ENCODE measurements at regions not wholly inside any gene's neighbourhood (a gene's known extent, or its start where the extent isn't known, plus 50 kb on each side); places are given as distances from the start of the nearest gene placed in this dataset.
"Not testable (repeated sequence)": the region's sequence is repeated elsewhere in the genome, so short reads cannot be mapped to it uniquely, and the experiment has no call there.

DNA sequence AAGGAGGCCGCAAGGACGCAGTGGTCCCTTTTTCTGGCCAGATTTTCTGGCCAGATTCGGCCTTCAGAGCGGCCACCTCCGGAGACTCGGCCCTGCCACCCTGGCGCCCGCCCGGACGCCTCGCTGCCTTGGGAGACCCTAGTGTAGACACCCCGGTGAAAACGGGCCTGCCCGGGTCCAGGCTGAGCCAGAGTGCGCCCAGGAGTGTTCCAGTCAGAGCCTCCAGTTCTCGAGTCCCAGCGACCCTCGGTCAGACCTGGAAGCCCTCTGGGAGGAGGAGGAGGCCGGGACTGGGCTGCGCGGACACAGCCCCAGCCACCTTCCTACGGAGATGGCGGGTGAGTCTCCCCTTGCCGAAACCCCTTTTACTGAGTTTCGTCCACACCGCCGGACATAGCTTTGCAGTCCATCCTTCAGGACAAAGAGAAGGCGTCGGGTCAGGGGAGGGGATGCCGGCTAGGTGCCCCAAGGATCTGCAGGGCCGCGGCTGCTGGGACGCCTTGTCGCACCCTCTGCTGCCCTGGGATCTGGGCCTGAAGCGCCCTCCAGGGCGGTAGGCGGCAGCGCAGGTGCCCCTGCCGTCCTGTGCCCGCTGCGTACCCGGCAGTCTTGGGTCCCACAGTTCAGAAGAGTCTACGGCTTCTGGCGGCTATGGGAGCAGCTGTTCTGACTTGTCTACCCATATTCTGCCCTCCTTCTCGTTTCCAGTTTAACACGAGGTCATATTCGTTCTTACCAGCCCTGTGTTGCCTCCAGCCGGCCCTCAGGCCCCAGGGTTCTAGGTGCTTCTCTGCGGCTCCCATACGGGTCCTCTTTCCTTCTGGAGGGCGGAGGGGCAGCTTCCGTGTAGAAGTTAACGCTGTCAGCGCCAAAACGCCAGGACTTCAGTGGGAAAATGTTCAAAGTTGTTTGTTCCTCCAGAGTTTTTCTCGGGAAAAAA lies 1771.7 kb upstream of the CDH9 start:
- no peaks in the 10 kb centered on the region for H3K27me3 ChIP-seq
- no peaks in the 10 kb centered on the region for H3K36me3 ChIP-seq (ENCODE audit: low read depth, missing control alignments)
- no peaks in the 10 kb centered on the region for H3K4me1 ChIP-seq
- peak; percentile 20 for DNase-seq
- TF ChIP-seq POLR2A (IDR thresholded peaks at IDR 0.05), result no peak
- TF ChIP-seq, protein P1, sequence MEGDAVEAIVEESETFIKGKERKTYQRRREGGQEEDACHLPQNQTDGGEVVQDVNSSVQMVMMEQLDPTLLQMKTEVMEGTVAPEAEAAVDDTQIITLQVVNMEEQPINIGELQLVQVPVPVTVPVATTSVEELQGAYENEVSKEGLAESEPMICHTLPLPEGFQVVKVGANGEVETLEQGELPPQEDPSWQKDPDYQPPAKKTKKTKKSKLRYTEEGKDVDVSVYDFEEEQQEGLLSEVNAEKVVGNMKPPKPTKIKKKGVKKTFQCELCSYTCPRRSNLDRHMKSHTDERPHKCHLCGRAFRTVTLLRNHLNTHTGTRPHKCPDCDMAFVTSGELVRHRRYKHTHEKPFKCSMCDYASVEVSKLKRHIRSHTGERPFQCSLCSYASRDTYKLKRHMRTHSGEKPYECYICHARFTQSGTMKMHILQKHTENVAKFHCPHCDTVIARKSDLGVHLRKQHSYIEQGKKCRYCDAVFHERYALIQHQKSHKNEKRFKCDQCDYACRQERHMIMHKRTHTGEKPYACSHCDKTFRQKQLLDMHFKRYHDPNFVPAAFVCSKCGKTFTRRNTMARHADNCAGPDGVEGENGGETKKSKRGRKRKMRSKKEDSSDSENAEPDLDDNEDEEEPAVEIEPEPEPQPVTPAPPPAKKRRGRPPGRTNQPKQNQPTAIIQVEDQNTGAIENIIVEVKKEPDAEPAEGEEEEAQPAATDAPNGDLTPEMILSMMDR (IDR thresholded peaks at IDR 0.05), result no peak
- H3K9me3 ChIP-seq, result no peaks in the 10 kb centered on the region
- peak overlapping the region; percentile 46 to 57 for H3K4me3 ChIP-seq
- 66 to 73% methylated on average over 35 to 47 of the region's 56 CpGs for WGBS, 2 donors
- no peak overlapping the region for H3K27ac ChIP-seq
- intact Hi-C loops (cut with DNase I; ENCODE audit: low total_unique reads), result no loop called here

DNA sequence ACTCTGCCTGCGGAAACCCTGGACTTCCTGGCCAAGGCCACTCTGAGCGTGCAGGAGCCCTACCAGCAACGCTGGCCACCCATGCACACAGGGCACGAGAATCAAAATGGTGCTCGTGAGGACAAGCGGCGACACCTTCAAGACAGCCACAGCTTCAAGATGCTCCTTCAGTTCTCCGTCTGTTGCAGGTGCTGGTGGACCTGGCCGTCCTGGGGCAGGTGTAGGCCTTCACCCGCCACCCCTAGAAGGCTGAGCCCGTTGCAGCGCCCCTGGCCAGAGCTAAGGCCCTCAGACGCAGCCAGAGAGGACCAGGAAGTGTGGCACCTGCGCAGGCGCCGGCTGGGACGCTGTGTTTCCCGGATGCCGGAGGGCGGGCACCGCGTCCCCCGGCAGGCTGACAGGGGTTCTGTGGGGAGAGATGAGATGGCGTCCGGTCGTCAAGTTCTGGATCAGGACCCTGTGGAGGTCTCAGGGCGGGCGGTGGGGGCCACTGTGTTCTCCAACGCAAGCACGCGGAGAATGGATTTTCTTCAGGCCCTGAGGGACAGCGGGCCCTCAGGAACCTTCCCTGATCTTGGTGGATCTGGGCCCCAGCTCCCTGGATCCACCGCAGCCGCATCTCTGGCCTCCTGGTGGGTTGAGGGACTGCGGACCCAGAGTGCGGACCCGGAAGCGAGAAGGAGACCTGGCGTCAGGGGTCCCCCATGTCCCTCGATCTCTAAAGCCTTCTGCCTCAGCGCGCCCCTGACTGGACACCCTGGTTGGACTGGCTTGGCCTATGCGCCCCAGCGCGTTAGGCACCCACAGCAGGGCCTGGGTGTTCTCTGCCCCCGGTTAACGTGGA lies 1770.8 kb upstream of the CDH9 start:
- intact Hi-C loops (cut with DNase I; ENCODE audit: low total_unique reads), result no loop called here

DNA sequence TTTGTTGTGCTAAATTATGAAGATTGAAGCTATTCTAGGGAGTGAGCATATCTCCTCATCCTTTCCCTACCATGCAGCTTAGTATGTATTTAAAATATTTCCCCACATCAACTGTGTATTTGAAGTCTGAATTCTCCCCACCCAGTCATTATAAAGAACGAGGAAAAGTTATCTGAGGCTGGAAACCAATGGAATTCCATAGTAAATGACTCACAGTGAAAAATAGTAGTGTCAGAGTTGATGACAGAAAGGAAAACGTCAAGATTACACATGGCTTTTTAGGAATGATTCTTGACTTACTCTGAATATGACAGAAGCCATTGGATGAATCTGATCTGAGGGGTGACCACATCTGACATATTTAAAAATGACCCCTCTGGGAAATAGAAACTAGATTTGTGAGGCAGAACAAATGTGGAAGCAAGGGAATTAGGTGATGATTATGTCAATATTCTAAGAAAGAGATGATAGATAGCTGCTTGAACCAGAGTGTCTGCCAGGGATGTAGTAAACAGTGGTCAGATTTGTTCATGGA lies 1768.9 kb upstream of the CDH9 start:
- Histone ChIP-seq H3K27ac (no peak overlapping the region), H3K4me1 (no peaks in the 10 kb centered on the region), H3K9me3 (no peaks in the 10 kb centered on the region), H3K36me3 (ENCODE audit: low read depth, missing control alignments) (no peaks in the 10 kb centered on the region), H3K4me3 (no peak overlapping the region), H3K27me3 (no peaks in the 10 kb centered on the region)
- intact Hi-C loops (cut with DNase I; ENCODE audit: low total_unique reads), result no loop called here
- 34 to 47% methylated on average over 2 of the region's 2 CpGs for WGBS, 2 donors
- DNase-seq, result no peak
- TF ChIP-seq, protein P1 (IDR thresholded peaks at IDR 0.05), result no peak
- no peak for TF ChIP-seq POLR2A (IDR thresholded peaks at IDR 0.05)

More for the DNA sequence above, 1770.8 kb upstream of the CDH9 start:
- TF ChIP-seq POLR2A (IDR thresholded peaks at IDR 0.05), result no peak
- TF ChIP-seq, protein P1 (IDR thresholded peaks at IDR 0.05), result no peak
- Histone ChIP-seq H3K36me3 (ENCODE audit: low read depth, missing control alignments) (no peaks in the 10 kb centered on the region), H3K27me3 (no peaks in the 10 kb centered on the region), H3K27ac (no peak overlapping the region), H3K4me3 (peak overlapping the region; percentile 46 to 57), H3K9me3 (no peaks in the 10 kb centered on the region), H3K4me1 (no peaks in the 10 kb centered on the region)
- 84 to 88% methylated on average over 12 to 47 of the region's 47 CpGs for WGBS, 2 donors
- DNase-seq, result peak; percentile 40

DNA sequence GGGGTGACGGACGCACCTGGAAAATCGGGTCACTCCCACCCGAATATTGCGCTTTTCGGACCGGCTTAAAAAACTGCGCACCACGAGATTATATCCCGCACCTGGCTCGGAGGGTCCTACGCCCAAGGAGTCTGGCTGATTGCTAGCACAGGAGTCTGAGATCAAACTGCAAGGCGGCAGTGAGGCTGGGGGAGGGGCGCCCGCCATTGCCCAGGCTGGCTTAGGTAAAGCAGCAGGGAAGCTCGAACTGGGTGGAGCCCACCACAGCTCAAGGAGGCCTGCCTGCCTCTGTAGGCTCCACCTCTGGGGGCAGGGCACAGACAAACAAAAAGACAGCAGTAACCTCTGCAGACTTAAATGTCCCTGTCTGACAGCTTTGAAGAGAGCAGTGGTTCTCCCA lies 1760.6 kb upstream of the CDH9 start:
- H3K36me3 ChIP-seq (ENCODE audit: low read depth, missing control alignments); intact Hi-C loops (cut with DNase I; ENCODE audit: low total_unique reads); H3K4me3 ChIP-seq; H3K27me3 ChIP-seq; DNase-seq; H3K4me1 ChIP-seq; H3K27ac ChIP-seq; H3K9me3 ChIP-seq: not testable (repeated sequence)
- 95% methylated on average over 12 to 16 of the region's 16 CpGs for WGBS, 2 donors

DNA sequence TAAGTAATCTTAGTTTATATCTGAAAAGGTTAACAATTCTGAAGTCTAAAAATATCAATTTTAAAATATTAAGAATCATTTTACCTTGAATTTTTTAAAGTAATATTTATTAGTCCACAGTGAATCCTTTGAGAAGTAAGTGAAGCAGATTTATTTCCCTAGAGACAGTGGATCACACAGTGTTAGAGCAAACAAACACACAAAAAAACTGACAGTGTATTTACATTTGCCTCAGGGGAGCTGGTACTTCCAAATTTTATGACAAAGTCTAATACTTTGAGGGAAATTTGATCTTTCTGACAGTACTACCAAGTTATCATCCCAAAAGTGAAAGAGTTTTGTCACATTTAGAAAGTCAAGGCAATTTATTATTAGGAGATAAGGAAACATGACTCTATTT lies 1750.6 kb upstream of the CDH9 start:
- H3K4me3 ChIP-seq, result no peak overlapping the region
- H3K27me3 ChIP-seq, result no peaks in the 10 kb centered on the region
- no peaks in the 10 kb centered on the region for H3K4me1 ChIP-seq
- no peaks in the 10 kb centered on the region for H3K9me3 ChIP-seq
- no peak overlapping the region for H3K27ac ChIP-seq
- intact Hi-C loops (cut with DNase I; ENCODE audit: low total_unique reads), result no loop called here
- no peaks in the 10 kb centered on the region for H3K36me3 ChIP-seq (ENCODE audit: low read depth, missing control alignments)
- no peak for DNase-seq
- TF ChIP-seq, protein P1 (IDR thresholded peaks at IDR 0.05), result no peak
- no peak for TF ChIP-seq POLR2A (IDR thresholded peaks at IDR 0.05)

All from testis (tissue), 2 donors.